Bronchial epithelial cell (primary cell): ENCODE measurements at regions not wholly inside any gene's neighbourhood (a gene's known extent, or its start where the extent isn't known, plus 50 kb on each side); places are given as distances from the start of the nearest gene placed in this dataset.
A peak's percentile ranks its signal among the peaks of the same experiment; 100 is the strongest.

Experiments
- DNase-seq: peaks from one replicate; pipeline ENCODE4 v3.0.0-alpha.2; 2010; ENCODE audit warnings: low read depth
- FAIRE-seq: peaks from 2 replicates; lab custom pipeline; 2011; peaks lifted over from hg19 to GRCh38; lab: Jason Lieb, UNC
- H3K27me3 ChIP-seq: 2 replicates; pipeline ENCODE4 v1.5.1; 2011; ENCODE audit warnings: low read length; ENCODE audit not compliant: control insufficient read depth, insufficient read depth
- H3K36me3 ChIP-seq: 2 replicates; pipeline ENCODE4 v1.5.1; 2011; ENCODE audit warnings: low read length; ENCODE audit not compliant: control insufficient read depth, insufficient read depth
- H3K4me3 ChIP-seq: 2 replicates; pipeline ENCODE4 v1.5.1; 2011; ENCODE audit warnings: mild to moderate bottlenecking, low read depth, low read length, control low read depth
- CTCF ChIP-seq: IDR thresholded peaks from 2 replicates; pipeline ENCODE4 v1.5.1; 2011; ENCODE audit warnings: mild to moderate bottlenecking, moderate library complexity, low read length, control low read depth, inconsistent platforms; ENCODE audit not compliant: insufficient read depth, severe bottlenecking

- TF ChIP-seq CTCF = no peak
- FAIRE-seq (no peak), DNase-seq (no peak)
- Histone ChIP-seq H3K27me3 (no peaks in the 10 kb centered on the region), H3K4me3 (no peak overlapping the region), H3K36me3 (no peaks in the 10 kb centered on the region)
These were observed 167.7 kb upstream of the MRPS30 start for GRCh38 chr5:44640945-44641456.

- Histone ChIP-seq H3K4me3 (no peak overlapping the region), H3K36me3 (no peaks in the 10 kb centered on the region), H3K27me3 (no peaks in the 10 kb centered on the region)
- DNase-seq (no peak), FAIRE-seq (no peak)
- TF ChIP-seq CTCF = no peak
These were observed 170.6 kb upstream of the MRPS30 start for GRCh38 chr5:44637916-44638869.

GRCh38 chr5:44632344-44632743 lies 176.4 kb upstream of the MRPS30 start:
- Histone ChIP-seq H3K27me3 (no peaks in the 10 kb centered on the region), H3K36me3 (no peaks in the 10 kb centered on the region), H3K4me3 (no peak overlapping the region)
- no peak for FAIRE-seq
- no peak for DNase-seq
- TF ChIP-seq CTCF = no peak

GRCh38 chr5:44626846-44627245 lies 181.9 kb upstream of the MRPS30 start:
- FAIRE-seq = peak; percentile 18
- no peaks in the 10 kb centered on the region for H3K36me3 ChIP-seq
- TF ChIP-seq CTCF = no peak
- no peaks in the 10 kb centered on the region for H3K27me3 ChIP-seq
- no peak overlapping the region for H3K4me3 ChIP-seq
- DNase-seq = peak; percentile 41

- Histone ChIP-seq H3K4me3 (no peak overlapping the region), H3K36me3 (no peaks in the 10 kb centered on the region), H3K27me3 (no peaks in the 10 kb centered on the region)
- no peak for TF ChIP-seq CTCF
- DNase-seq (no peak), FAIRE-seq (no peak)
These were observed 186.4 kb upstream of the MRPS30 start for GRCh38 chr5:44622331-44622730.
